ENCODE measurements at regions not wholly inside any gene's neighbourhood (a gene's known extent, or its start where the extent isn't known, plus 50 kb on each side); places are given as distances from the start of the nearest gene placed in this dataset.

DNA sequence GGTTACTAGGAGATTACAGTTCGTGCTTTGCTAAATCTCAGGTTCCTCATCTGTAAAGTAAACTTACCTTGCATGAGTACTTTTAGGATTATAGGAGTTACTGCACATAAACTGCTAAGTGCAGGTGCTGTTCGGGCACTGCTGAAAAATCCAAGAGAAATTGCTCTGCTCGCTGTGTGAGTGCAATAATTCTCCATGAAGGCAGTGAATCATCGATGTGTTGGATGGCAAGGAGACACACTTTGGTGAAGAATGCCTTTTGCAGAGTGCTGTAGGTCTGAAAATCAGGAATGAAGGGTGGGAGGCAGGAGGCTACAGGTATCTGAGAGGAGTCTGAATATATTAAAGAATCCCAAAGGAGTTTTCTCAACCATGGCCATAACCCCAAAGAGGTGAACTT is 113.0 kb downstream of the CHIC2 start:
- no peaks in the 10 kb centered on the region for H3K79me2 ChIP-seq (ENCODE audit: insufficient read depth, low read length)
- H3K9me2 ChIP-seq (ENCODE audit: insufficient read depth) = no peaks in the 10 kb centered on the region
- H3K36me3 ChIP-seq (ENCODE audit: control insufficient read depth in 1 of 2, insufficient read depth in 2 of 2, low read length in 2 of 2) = no peaks in the 10 kb centered on the region
- no peaks in the 10 kb centered on the region for H3K27me3 ChIP-seq (ENCODE audit: insufficient read depth, low read length)
- H3K4me1 ChIP-seq (ENCODE audit: control insufficient read depth in 1 of 2, insufficient read depth in 2 of 2, low read length in 2 of 2) = no peaks in the 10 kb centered on the region
- no peak overlapping the region for H3K9ac ChIP-seq (ENCODE audit: low read length)
- no peak overlapping the region for H3K4me3 ChIP-seq (replicated peaks in 1 of 2; ENCODE audit: low read depth in 1 of 2, low read length in 2 of 2)
- no peak for ATAC-seq
- no TSS peak for BruUV-seq (replicated peaks)
- TF ChIP-seq FOSL1 (IDR thresholded peaks at IDR 0.05; ENCODE audit: low read depth) = no peak
- no peak for TF ChIP-seq ZBTB33 (IDR thresholded peaks at IDR 0.05; ENCODE audit: extremely low read depth, insufficient replicate concordance, low read length)
- TF ChIP-seq POLR2A (IDR thresholded peaks at IDR 0.05; ENCODE audit: borderline replicate concordance, extremely low read depth, insufficient read depth, insufficient read length) = no peak
- no peak for TF ChIP-seq ELF1 (IDR thresholded peaks at IDR 0.05; ENCODE audit: borderline replicate concordance, low read depth)
- no peak for TF ChIP-seq ATF3 (IDR thresholded peaks at IDR 0.05)
- no peak for DNase-seq (ENCODE audit: low read depth, low spot score)
- H3K4me2 ChIP-seq (ENCODE audit: low read length) = no peak overlapping the region
- intact Hi-C loops (cut with micrococcal nuclease) = no loop called here
- no peak overlapping the region for H3K27ac ChIP-seq (ENCODE audit: low read depth, low read length)
- CTCF ChIA-PET = no interaction called here
- POLR2A ChIA-PET = no interaction called here
- H2AFZ ChIP-seq (ENCODE audit: low read depth, low read length, poor library complexity, severe bottlenecking) = no peak overlapping the region
- RAD21 ChIA-PET (ENCODE audit: low non-redundant PET in 1 of 2, low total read pairs in 2 of 2, uncharacterized antibody in 2 of 2, unreplicated experiment in 2 of 2) = no interaction called here
- H3K9me3 ChIP-seq (ENCODE audit: control insufficient read depth in 1 of 2, insufficient read depth in 1 of 2, low read depth in 1 of 2, low read length in 2 of 2) = no peaks in the 10 kb centered on the region
- no peaks in the 10 kb centered on the region for H4K20me1 ChIP-seq (ENCODE audit: insufficient read depth)

DNA sequence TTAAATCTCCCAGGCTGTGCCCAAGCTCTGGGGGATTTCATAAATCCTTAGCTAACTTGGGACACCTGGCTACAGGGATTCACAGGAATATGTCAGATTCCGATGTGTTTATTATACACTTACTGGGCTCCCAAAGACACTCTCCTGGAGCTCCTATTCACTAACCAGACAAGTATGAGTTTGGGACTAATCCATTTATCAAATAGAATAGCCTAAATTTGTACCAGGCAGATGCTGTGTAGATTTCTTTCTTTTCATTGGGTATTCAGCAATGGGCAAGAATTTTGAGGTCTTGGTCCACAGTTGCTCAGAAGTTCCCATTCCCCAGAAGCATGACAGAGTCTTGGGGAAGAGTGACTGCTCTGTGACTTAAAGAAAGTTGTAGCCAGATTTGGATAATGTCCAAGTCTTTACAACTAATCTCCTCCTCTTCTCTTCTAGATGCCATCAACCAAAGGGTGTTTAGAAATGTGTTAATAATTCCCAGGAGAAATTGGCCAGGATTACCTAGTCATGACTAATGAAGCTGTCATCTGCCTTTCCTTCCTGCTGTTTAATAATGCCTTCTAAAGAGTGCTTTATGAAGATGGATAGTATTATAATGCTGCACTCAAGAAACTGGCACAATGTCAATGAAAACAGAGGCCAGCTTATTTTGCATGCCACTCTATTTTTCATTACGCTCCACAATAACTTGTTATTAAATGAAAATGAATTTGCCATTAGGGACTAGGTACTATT is 120.9 kb downstream of the CHIC2 start:
- 0 out of 2 replicates have a peak, but pooled peaks cover 4% of the 10 kb centered on the region for H3K27me3 ChIP-seq (ENCODE audit: insufficient read depth, low read length)
- ATAC-seq = peak; percentile 87

More for the DNA sequence above, 120.9 kb downstream of the CHIC2 start:
- no peaks in the 10 kb centered on the region for H3K79me2 ChIP-seq (ENCODE audit: insufficient read depth, low read length)
- peak overlapping the region; percentile 47 for H3K4me2 ChIP-seq (ENCODE audit: low read length)
- no peak overlapping the region; the same call in 1 of the 2 replicates for H3K27ac ChIP-seq (ENCODE audit: low read depth, low read length)
- no peaks in the 10 kb centered on the region for H3K36me3 ChIP-seq (ENCODE audit: control insufficient read depth in 1 of 2, insufficient read depth in 2 of 2, low read length in 2 of 2)
- DNase-seq (ENCODE audit: low read depth, low spot score) = peak; percentile 85
- peaks cover 16 to 24% of the 10 kb centered on the region in 2 experiments for H3K4me1 ChIP-seq (ENCODE audit: control insufficient read depth in 1 of 2, insufficient read depth in 2 of 2, low read length in 2 of 2)
- H3K9ac ChIP-seq (ENCODE audit: low read length) = no peak overlapping the region
- TF ChIP-seq CEBPB (IDR thresholded peaks at IDR 0.05; ENCODE audit: low read depth) (peak; percentile 80), JUND (IDR thresholded peaks at IDR 0.05) (peak; percentile 92), FOSL1 (IDR thresholded peaks at IDR 0.05; ENCODE audit: low read depth) (peak; percentile 97), RAD21 (IDR thresholded peaks at IDR 0.05; ENCODE audit: low read depth) (0 out of 2 replicates have a peak, but pooled peaks have one; percentile 22), SRF (IDR thresholded peaks at IDR 0.05; ENCODE audit: low read depth) (peak; percentile 80), CBX3 (IDR thresholded peaks at IDR 0.05; ENCODE audit: low read depth) (peak; percentile 78), POLR2A (IDR thresholded peaks at IDR 0.05; ENCODE audit: borderline replicate concordance, extremely low read depth, insufficient read depth, insufficient read length) (no peak), MAX (IDR thresholded peaks at IDR 0.05) (peak; percentile 64; the same call in 1 of the 2 replicates), POLR2AphosphoS5 (IDR thresholded peaks at IDR 0.05; ENCODE audit: low read depth, low read length) (no peak; the same call in 1 of the 2 replicates), SP1 (IDR thresholded peaks at IDR 0.05; ENCODE audit: low read depth) (peak; percentile 90), TCF7L2 (IDR thresholded peaks at IDR 0.05; ENCODE audit: borderline replicate concordance, extremely low read depth, insufficient read depth, insufficient read length) (peak; percentile 54)
- ChIA-PET CTCF (interaction anchor here (1.2 to 2.3 kb wide), 2 partner anchors 13 to 291 kb away, joined by 6 to 16 read pairs; no protein-coding TSS in a partner anchor), POLR2A (no interaction called here), RAD21 (ENCODE audit: low non-redundant PET in 1 of 2, low total read pairs in 2 of 2, uncharacterized antibody in 2 of 2, unreplicated experiment in 2 of 2) (no interaction called here)
- no peaks in the 10 kb centered on the region for H4K20me1 ChIP-seq (ENCODE audit: insufficient read depth)
- BruUV-seq (replicated peaks) = no TSS peak
- no peaks in the 10 kb centered on the region for H3K9me3 ChIP-seq (ENCODE audit: control insufficient read depth in 1 of 2, insufficient read depth in 1 of 2, low read depth in 1 of 2, low read length in 2 of 2)
- no peak overlapping the region for H2AFZ ChIP-seq (ENCODE audit: low read depth, low read length, poor library complexity, severe bottlenecking)
- H3K4me3 ChIP-seq (replicated peaks in 1 of 2; ENCODE audit: low read depth in 1 of 2, low read length in 2 of 2) = no peak overlapping the region
- intact Hi-C loops (cut with micrococcal nuclease) = no loop called here
- no peaks in the 10 kb centered on the region for H3K9me2 ChIP-seq (ENCODE audit: insufficient read depth)

Data from HCT116 (cell line).